H1 (cell line): ENCODE measurements at regions not wholly inside any gene's neighbourhood (a gene's known extent, or its start where the extent isn't known, plus 50 kb on each side); places are given as distances from the start of the nearest gene placed in this dataset.

Source experiments
- ATF2 ChIP-seq: IDR thresholded peaks from 2 replicates; pipeline ENCODE4 v1.6.1; 2012; ENCODE audit warnings: low read length, inconsistent platforms
- ATF3 ChIP-seq: IDR thresholded peaks from 2 replicates; pipeline ENCODE4 v1.6.1; 2011; ENCODE audit warnings: low read depth, mild to moderate bottlenecking, low read length; ENCODE audit not compliant: insufficient read depth
- FOSL1 ChIP-seq: IDR thresholded peaks from 2 replicates; pipeline ENCODE4 v1.6.1; 2011; ENCODE audit warnings: mild to moderate bottlenecking, low read depth, low read length, moderate library complexity; ENCODE audit not compliant: insufficient read depth
- POLR2A ChIP-seq, 2 experiments: IDR thresholded peaks; 1 replicate in 1 of 2; 2 replicates in 1 of 2; pipeline ENCODE4 v1.6.1; 2011; ENCODE audit warnings: low read depth in 2 of 2, low read length in 2 of 2, mild to moderate bottlenecking in 2 of 2; ENCODE audit errors: control extremely low read depth in 1 of 2
- SIX5 ChIP-seq: IDR thresholded peaks from 2 replicates; pipeline ENCODE4 v1.6.1; 2011; ENCODE audit warnings: mild to moderate bottlenecking, low read depth, low read length

GRCh38 chr6:106778943-106779342, 149.6 kb downstream of the QRSL1 start (continued):
- TF ChIP-seq ATF2 (no peak), FOSL1 (no peak), ATF3 (no peak), SIX5 (no peak), POLR2A (IDR thresholded peaks at IDR 0.05; ENCODE audit: control extremely low read depth in 1 of 2, low read depth in 2 of 2, low read length in 2 of 2) (no peak)
